ENCODE measurements at regions not wholly inside any gene's neighbourhood (a gene's known extent, or its start where the extent isn't known, plus 50 kb on each side); places are given as distances from the start of the nearest gene placed in this dataset.

DNA sequence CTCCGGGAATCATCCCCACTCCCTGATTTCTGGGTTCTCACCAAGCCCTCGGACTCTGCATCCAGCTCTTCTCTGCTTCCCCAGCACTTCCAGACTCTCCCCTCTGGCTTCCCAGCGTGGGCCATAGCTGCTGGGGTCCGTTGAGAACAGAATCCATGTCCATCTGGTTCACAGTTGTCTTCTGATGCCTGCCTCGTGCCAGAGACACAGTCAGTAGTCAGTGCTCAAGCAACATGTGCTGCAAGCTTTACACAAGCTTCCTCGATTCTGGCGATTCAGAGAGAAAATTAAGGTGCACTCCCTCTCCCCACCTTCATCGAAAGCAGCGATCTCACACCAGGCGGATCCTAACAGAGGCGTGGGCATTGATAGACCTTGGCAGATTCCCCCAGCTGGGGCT is 495.5 kb downstream of the TBC1D22A start:
- Histone ChIP-seq H3K9ac (ENCODE audit: low read length in 2 of 2) (no peak overlapping the region), H3K36me3 (ENCODE audit: control insufficient read depth in 2 of 2, insufficient read depth in 2 of 2, low read length in 2 of 2) (no peaks in the 10 kb centered on the region), H3K4me1 (ENCODE audit: control insufficient read depth, insufficient read depth, low read length) (no peaks in the 10 kb centered on the region), H3K4me3 (ENCODE audit: low read length in 2 of 2) (no peak overlapping the region), H3K9me3 (ENCODE audit: control insufficient read depth in 2 of 2, low read length in 2 of 2) (peaks cover 7 to 11% of the 10 kb centered on the region in 2 donors), H3K27ac (ENCODE audit: low read length) (no peak overlapping the region), H3K27me3 (ENCODE audit: control insufficient read depth in 1 of 2, insufficient read depth in 2 of 2, low read length in 2 of 2) (no peaks in the 10 kb centered on the region)

- no peak overlapping the region for H3K9ac ChIP-seq (ENCODE audit: low read length in 2 of 2)
- peaks cover 7 to 12% of the 10 kb centered on the region in 2 donors for H3K9me3 ChIP-seq (ENCODE audit: control insufficient read depth in 2 of 2, low read length in 2 of 2)
- H3K4me3 ChIP-seq (ENCODE audit: low read length in 2 of 2): no peak overlapping the region
- H3K36me3 ChIP-seq (ENCODE audit: control insufficient read depth in 2 of 2, insufficient read depth in 2 of 2, low read length in 2 of 2): no peaks in the 10 kb centered on the region
- no peaks in the 10 kb centered on the region for H3K27me3 ChIP-seq (ENCODE audit: control insufficient read depth in 1 of 2, insufficient read depth in 2 of 2, low read length in 2 of 2)
- H3K27ac ChIP-seq (ENCODE audit: low read length): no peak overlapping the region
- no peaks in the 10 kb centered on the region for H3K4me1 ChIP-seq (ENCODE audit: control insufficient read depth, insufficient read depth, low read length)
Measured at GRCh38 chr22:47257566-47257965, 495.1 kb downstream of the TBC1D22A start.

DNA sequence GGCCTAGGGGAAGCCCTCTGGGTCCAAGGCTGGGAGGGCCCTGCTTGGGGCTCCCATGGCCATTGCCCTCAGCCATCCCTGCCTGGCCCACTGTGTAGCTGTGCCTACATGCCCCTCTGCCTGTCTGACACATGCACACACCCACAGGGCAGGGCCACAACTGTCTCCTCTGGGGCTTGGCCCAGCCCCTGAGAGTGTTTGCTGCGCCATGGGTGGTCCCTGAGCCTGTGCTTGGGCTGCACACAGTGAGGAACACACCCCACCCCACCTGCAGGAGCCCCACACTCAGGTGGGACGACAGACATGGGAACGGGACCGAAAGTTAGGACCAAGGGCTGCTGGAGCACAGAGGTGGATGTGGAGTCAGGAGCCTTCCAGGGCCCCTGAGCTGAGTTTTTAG is 489.5 kb downstream of the TBC1D22A start:
- Histone ChIP-seq H3K4me3 (ENCODE audit: low read length in 2 of 2) (no peak overlapping the region), H3K27ac (ENCODE audit: low read length) (no peak overlapping the region), H3K9ac (ENCODE audit: low read length in 2 of 2) (no peak overlapping the region), H3K9me3 (ENCODE audit: control insufficient read depth in 2 of 2, low read length in 2 of 2) (peaks cover 4 to 12% of the 10 kb centered on the region in 2 donors), H3K27me3 (ENCODE audit: control insufficient read depth in 1 of 2, insufficient read depth in 2 of 2, low read length in 2 of 2) (peaks cover 4 to 17% of the 10 kb centered on the region in 2 donors), H3K36me3 (ENCODE audit: control insufficient read depth in 2 of 2, insufficient read depth in 2 of 2, low read length in 2 of 2) (no peaks in the 10 kb centered on the region), H3K4me1 (ENCODE audit: control insufficient read depth, insufficient read depth, low read length) (no peaks in the 10 kb centered on the region)

GRCh38 chr22:47250995-47251765 is 488.7 kb downstream of the TBC1D22A start:
- Histone ChIP-seq H3K4me1 (ENCODE audit: control insufficient read depth, insufficient read depth, low read length) (no peaks in the 10 kb centered on the region), H3K36me3 (ENCODE audit: control insufficient read depth in 2 of 2, insufficient read depth in 2 of 2, low read length in 2 of 2) (no peaks in the 10 kb centered on the region), H3K4me3 (ENCODE audit: low read length in 2 of 2) (no peak overlapping the region), H3K27me3 (ENCODE audit: control insufficient read depth in 1 of 2, insufficient read depth in 2 of 2, low read length in 2 of 2) (peaks cover 4 to 18% of the 10 kb centered on the region in 2 donors), H3K27ac (ENCODE audit: low read length) (no peak overlapping the region), H3K9ac (ENCODE audit: low read length in 2 of 2) (no peak overlapping the region), H3K9me3 (ENCODE audit: control insufficient read depth in 2 of 2, low read length in 2 of 2) (peaks cover 4 to 12% of the 10 kb centered on the region in 2 donors)

DNA sequence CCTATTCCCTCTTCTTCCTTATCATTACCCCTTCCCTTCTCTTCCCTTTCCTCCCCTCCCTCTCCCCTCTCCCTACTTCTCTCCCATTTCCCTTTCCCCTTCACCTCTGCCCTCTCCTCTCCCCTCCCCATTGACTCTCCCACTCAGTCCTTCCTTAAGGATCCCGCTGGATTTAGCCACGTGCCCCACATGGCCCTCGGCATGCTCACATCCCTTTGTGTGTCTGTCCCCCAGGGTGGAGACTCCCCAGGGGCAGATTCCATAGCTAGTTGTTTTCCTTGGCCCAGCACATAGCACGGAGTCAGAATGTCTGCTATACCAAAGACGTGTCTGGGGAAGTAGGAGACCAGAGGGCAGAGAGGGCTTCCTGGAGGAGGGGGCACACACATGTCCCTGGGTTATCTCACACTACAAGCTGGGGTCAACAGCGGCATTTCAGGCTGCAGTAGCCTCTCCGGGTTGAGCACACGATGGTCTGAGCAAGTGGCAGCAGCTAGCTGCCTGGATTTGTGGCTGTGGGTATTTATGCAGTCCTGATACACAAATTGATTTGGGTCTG is 487.0 kb downstream of the TBC1D22A start:
- Histone ChIP-seq H3K9me3 (ENCODE audit: control insufficient read depth in 2 of 2, low read length in 2 of 2) (peaks cover 4 to 14% of the 10 kb centered on the region in 2 donors), H3K4me3 (ENCODE audit: low read length in 2 of 2) (no peak overlapping the region), H3K9ac (ENCODE audit: low read length in 2 of 2) (no peak overlapping the region), H3K36me3 (ENCODE audit: control insufficient read depth in 2 of 2, insufficient read depth in 2 of 2, low read length in 2 of 2) (no peaks in the 10 kb centered on the region), H3K27ac (ENCODE audit: low read length) (no peak overlapping the region), H3K27me3 (ENCODE audit: control insufficient read depth in 1 of 2, insufficient read depth in 2 of 2, low read length in 2 of 2) (peaks cover 4 to 21% of the 10 kb centered on the region in 2 donors), H3K4me1 (ENCODE audit: control insufficient read depth, insufficient read depth, low read length) (no peaks in the 10 kb centered on the region)

DNA sequence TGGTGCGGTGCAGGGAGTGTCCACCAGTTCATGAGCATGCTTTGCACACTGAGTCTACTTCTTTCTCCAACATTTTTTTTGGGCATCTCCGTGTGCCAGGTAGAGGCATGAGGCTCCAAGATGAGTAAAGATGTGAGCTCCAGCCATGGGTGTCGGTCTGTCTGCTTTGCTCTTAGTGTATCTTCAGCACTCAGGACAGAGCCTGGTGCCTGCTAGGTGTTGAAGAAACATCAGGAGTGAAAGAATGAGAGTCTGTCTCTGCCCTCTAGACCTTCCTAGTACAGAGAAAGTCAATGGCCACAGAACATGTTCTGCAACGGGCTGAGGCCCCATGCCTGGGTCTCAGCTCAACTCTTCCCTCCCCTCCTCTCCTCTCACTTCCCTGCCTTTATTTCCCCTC is 486.5 kb downstream of the TBC1D22A start:
- no peak overlapping the region for H3K27ac ChIP-seq (ENCODE audit: low read length)
- H3K9me3 ChIP-seq (ENCODE audit: control insufficient read depth in 2 of 2, low read length in 2 of 2): peaks cover 4 to 19% of the 10 kb centered on the region in 2 donors
- H3K4me1 ChIP-seq (ENCODE audit: control insufficient read depth, insufficient read depth, low read length): no peaks in the 10 kb centered on the region
- H3K27me3 ChIP-seq (ENCODE audit: control insufficient read depth in 1 of 2, insufficient read depth in 2 of 2, low read length in 2 of 2): peaks cover 4 to 21% of the 10 kb centered on the region in 2 donors
- no peak overlapping the region for H3K9ac ChIP-seq (ENCODE audit: low read length in 2 of 2)
- H3K4me3 ChIP-seq (ENCODE audit: low read length in 2 of 2): no peak overlapping the region
- H3K36me3 ChIP-seq (ENCODE audit: control insufficient read depth in 2 of 2, insufficient read depth in 2 of 2, low read length in 2 of 2): no peaks in the 10 kb centered on the region

- Histone ChIP-seq H3K4me3 (ENCODE audit: low read length in 2 of 2) (no peak overlapping the region), H3K4me1 (ENCODE audit: control insufficient read depth, insufficient read depth, low read length) (no peaks in the 10 kb centered on the region), H3K27me3 (ENCODE audit: control insufficient read depth in 1 of 2, insufficient read depth in 2 of 2, low read length in 2 of 2) (peaks cover 4 to 21% of the 10 kb centered on the region in 2 donors), H3K36me3 (ENCODE audit: control insufficient read depth in 2 of 2, insufficient read depth in 2 of 2, low read length in 2 of 2) (no peaks in the 10 kb centered on the region), H3K9me3 (ENCODE audit: control insufficient read depth in 2 of 2, low read length in 2 of 2) (peaks cover 4 to 13% of the 10 kb centered on the region in 2 donors), H3K27ac (ENCODE audit: low read length) (no peak overlapping the region), H3K9ac (ENCODE audit: low read length in 2 of 2) (no peak overlapping the region)
Measured at GRCh38 chr22:47247579-47248240, 485.3 kb downstream of the TBC1D22A start.

GRCh38 chr22:47245786-47246185 is 483.3 kb downstream of the TBC1D22A start:
- Histone ChIP-seq H3K27ac (ENCODE audit: low read length) (no peak overlapping the region), H3K9me3 (ENCODE audit: control insufficient read depth in 2 of 2, low read length in 2 of 2) (peaks cover 4 to 9% of the 10 kb centered on the region in 2 donors), H3K9ac (ENCODE audit: low read length in 2 of 2) (no peak overlapping the region), H3K4me3 (ENCODE audit: low read length in 2 of 2) (no peak overlapping the region), H3K36me3 (ENCODE audit: control insufficient read depth in 2 of 2, insufficient read depth in 2 of 2, low read length in 2 of 2) (no peaks in the 10 kb centered on the region), H3K27me3 (ENCODE audit: control insufficient read depth in 1 of 2, insufficient read depth in 2 of 2, low read length in 2 of 2) (peaks cover 0 to 15% of the 10 kb centered on the region in 2 donors), H3K4me1 (ENCODE audit: control insufficient read depth, insufficient read depth, low read length) (no peaks in the 10 kb centered on the region)

- no peaks in the 10 kb centered on the region for H3K36me3 ChIP-seq (ENCODE audit: control insufficient read depth in 2 of 2, insufficient read depth in 2 of 2, low read length in 2 of 2)
- H3K4me3 ChIP-seq (ENCODE audit: low read length in 2 of 2): no peak overlapping the region
- peaks cover 4 to 9% of the 10 kb centered on the region in 2 donors for H3K9me3 ChIP-seq (ENCODE audit: control insufficient read depth in 2 of 2, low read length in 2 of 2)
- no peaks in the 10 kb centered on the region for H3K4me1 ChIP-seq (ENCODE audit: control insufficient read depth, insufficient read depth, low read length)
- peaks cover 0 to 14% of the 10 kb centered on the region in 2 donors for H3K27me3 ChIP-seq (ENCODE audit: control insufficient read depth in 1 of 2, insufficient read depth in 2 of 2, low read length in 2 of 2)
- H3K27ac ChIP-seq (ENCODE audit: low read length): no peak overlapping the region
- no peak overlapping the region for H3K9ac ChIP-seq (ENCODE audit: low read length in 2 of 2)
Measured at GRCh38 chr22:47245286-47245685, 482.8 kb downstream of the TBC1D22A start.

GRCh38 chr22:47240116-47240515 is 477.7 kb downstream of the TBC1D22A start:
- H3K4me3 ChIP-seq (ENCODE audit: low read length in 2 of 2): no peak overlapping the region
- H3K36me3 ChIP-seq (ENCODE audit: control insufficient read depth in 2 of 2, insufficient read depth in 2 of 2, low read length in 2 of 2): no peaks in the 10 kb centered on the region
- H3K9me3 ChIP-seq (ENCODE audit: control insufficient read depth in 2 of 2, low read length in 2 of 2): peaks cover 8 to 9% of the 10 kb centered on the region in 2 donors
- no peak overlapping the region for H3K27ac ChIP-seq (ENCODE audit: low read length)
- no peaks in the 10 kb centered on the region for H3K4me1 ChIP-seq (ENCODE audit: control insufficient read depth, insufficient read depth, low read length)
- peaks cover 0 to 3% of the 10 kb centered on the region in 2 donors for H3K27me3 ChIP-seq (ENCODE audit: control insufficient read depth in 1 of 2, insufficient read depth in 2 of 2, low read length in 2 of 2)
- no peak overlapping the region for H3K9ac ChIP-seq (ENCODE audit: low read length in 2 of 2)

Measured in stomach smooth muscle (tissue), 2 donors.